H1 (cell line): ENCODE measurements at regions not wholly inside any gene's neighbourhood (a gene's known extent, or its start where the extent isn't known, plus 50 kb on each side); places are given as distances from the start of the nearest gene placed in this dataset.

Experiments
- CTCF ChIA-PET: fragments of 300-600 bp; sonication (Branson Sonifier 250); formaldehyde crosslinking; loops from one replicate; lab custom pipeline; 2021; ENCODE audit not compliant: partially characterized antibody; lab: Charles Lee
- POLR2A ChIA-PET: fragments of 300-600 bp; sonication (Branson Sonifier 250); formaldehyde crosslinking; loops from one replicate; lab custom pipeline; 2021; ENCODE audit warnings: inconsistent platforms; ENCODE audit not compliant: partially characterized antibody; lab: Charles Lee
- DNase-seq, 2 experiments: peaks; one replicate each; pipeline versions ENCODE4 v3.0.0 to v3.0.0-alpha.2; 2010 to 2022; ENCODE audit warnings: low spot score in 2 of 2, low read depth in 1 of 2, mixed read lengths in 1 of 2
- FAIRE-seq: peaks from 2 replicates; lab custom pipeline; 2011; peaks lifted over from hg19 to GRCh38; lab: Jason Lieb, UNC
- H2AFZ ChIP-seq: 2 replicates; pipeline ENCODE4 v1.8.1; 2012; ENCODE audit warnings: low read length, inconsistent platforms
- H2AK5ac ChIP-seq: 2 replicates; pipeline ENCODE4 v1.6.1; 2013; ENCODE audit warnings: low read depth, low read length
- H2BK120ac ChIP-seq: replicated peaks from 2 replicates; pipeline ENCODE3; 2013; ENCODE audit warnings: low read depth, low read length, inconsistent platforms
- H2BK12ac ChIP-seq: 2 replicates; pipeline ENCODE4 v1.6.1; 2013; ENCODE audit warnings: low read depth, low read length
- H2BK15ac ChIP-seq: 2 replicates; pipeline ENCODE4 v1.6.1; 2013; ENCODE audit warnings: low read length
- H2BK20ac ChIP-seq: 2 replicates; pipeline ENCODE4 v1.6.1; 2013; ENCODE audit warnings: low read length
- H2BK5ac ChIP-seq: 2 replicates; pipeline ENCODE4 v1.6.1; 2013; ENCODE audit warnings: low read depth, low read length
- H3K14ac ChIP-seq: 2 replicates; pipeline ENCODE4 v1.6.1; 2013; ENCODE audit warnings: inconsistent platforms; ENCODE audit not compliant: insufficient read length
- H3K18ac ChIP-seq: 2 replicates; pipeline ENCODE4 v1.6.1; 2013; ENCODE audit warnings: low read length; ENCODE audit errors: extremely low read depth
- H3K23ac ChIP-seq: 2 replicates; pipeline ENCODE4 v1.6.1; 2013; ENCODE audit warnings: inconsistent platforms; ENCODE audit not compliant: insufficient read length
- H3K23me2 ChIP-seq: 2 replicates; pipeline ENCODE4 v1.6.1; 2013; ENCODE audit warnings: low read depth, low read length
- H3K27ac ChIP-seq: 2 replicates; pipeline ENCODE4 v1.6.1; 2011; ENCODE audit warnings: low read depth, low read length, inconsistent platforms
- H3K27me3 ChIP-seq, 4 experiments: replicated peaks in 1 of 4; 1 replicate in 1 of 4; 2 replicates in 3 of 4; pipeline versions ENCODE4 v1.6.1 to v1.8.1; 2011 to 2013; ENCODE audit warnings: low read length in 3 of 4, mild to moderate bottlenecking in 3 of 4, inconsistent platforms in 2 of 4, mixed read lengths in 2 of 4, moderate library complexity in 1 of 4; ENCODE audit not compliant: control insufficient read depth in 3 of 4, insufficient read depth in 3 of 4; ENCODE audit errors: extremely low read depth in 1 of 4
- H3K36me3 ChIP-seq, 4 experiments: 2 replicates each; pipeline versions ENCODE4 v1.6.1 to v1.8.1; 2011 to 2013; ENCODE audit warnings: mild to moderate bottlenecking in 4 of 4, low read length in 3 of 4, moderate library complexity in 2 of 4, control low read depth in 1 of 4, inconsistent platforms in 1 of 4; ENCODE audit not compliant: insufficient read depth in 4 of 4, control insufficient read depth in 2 of 4
- H3K4ac ChIP-seq: replicated peaks from 2 replicates; pipeline ENCODE3; 2013; ENCODE audit warnings: low read length, low read depth, mixed read lengths, inconsistent platforms; ENCODE audit not compliant: insufficient read length
- H3K4me1 ChIP-seq, 4 experiments: replicated peaks in 1 of 4; 1 replicate in 1 of 4; 2 replicates in 3 of 4; pipeline versions ENCODE4 v1.6.1 to v1.8.1; 2011 to 2013; ENCODE audit warnings: low read length in 3 of 4, inconsistent platforms in 2 of 4, mixed read lengths in 1 of 4; ENCODE audit not compliant: insufficient read depth in 4 of 4, control insufficient read depth in 3 of 4
- H3K4me2 ChIP-seq, 2 experiments: 2 replicates each; pipeline versions ENCODE4 v1.6.1 to v1.8.1; 2011 to 2013; ENCODE audit warnings: low read depth in 2 of 2, low read length in 2 of 2, control low read depth in 1 of 2, inconsistent platforms in 1 of 2, mild to moderate bottlenecking in 1 of 2; ENCODE audit not compliant: insufficient read depth in 1 of 2
- H3K4me3 ChIP-seq, 4 experiments: fragments of 200-600, 300-600 bp in 1 of 4; sonication (generic), shearing (Covaris generic), sonication (Bioruptor Twin) in 1 of 4; 2 replicates each; pipeline versions ENCODE4 v1.5.1 to v1.8.1; 2011 to 2016; ENCODE audit warnings: low read length in 4 of 4, low read depth in 3 of 4, control low read depth in 2 of 4, inconsistent platforms in 2 of 4, mild to moderate bottlenecking in 2 of 4, mixed read lengths in 1 of 4, moderate library complexity in 1 of 4; ENCODE audit not compliant: insufficient read depth in 2 of 4; ENCODE audit errors: extremely low read depth in 1 of 4
- H3K56ac ChIP-seq: replicated peaks from 2 replicates; pipeline ENCODE3; 2013; ENCODE audit warnings: low read depth, mild to moderate bottlenecking, mixed read lengths, low read length, inconsistent platforms; ENCODE audit not compliant: insufficient read length
- H3K79me1 ChIP-seq: 2 replicates; pipeline ENCODE4 v1.6.1; 2013; ENCODE audit warnings: low read depth, low read length, control low read depth
- H3K79me2 ChIP-seq, 2 experiments: 2 replicates each; pipeline versions ENCODE4 v1.6.1 to v1.8.1; 2012 to 2013; ENCODE audit warnings: low read length in 2 of 2, mild to moderate bottlenecking in 2 of 2, inconsistent platforms in 1 of 2; ENCODE audit not compliant: insufficient read depth in 2 of 2, control insufficient read depth in 1 of 2
- H3K9ac ChIP-seq, 4 experiments: replicated peaks in 1 of 4; 1 replicate in 1 of 4; 2 replicates in 3 of 4; pipeline versions ENCODE4 v1.6.1 to v1.8.1; 2011 to 2013; ENCODE audit warnings: low read depth in 3 of 4, low read length in 3 of 4, control low read depth in 2 of 4, mild to moderate bottlenecking in 2 of 4, moderate library complexity in 2 of 4, inconsistent platforms in 1 of 4; ENCODE audit errors: extremely low read depth in 1 of 4
- H3K9me3 ChIP-seq, 2 experiments: 2 replicates each; pipeline versions ENCODE4 v1.6.1 to v1.8.1; 2012 to 2013; ENCODE audit warnings: mild to moderate bottlenecking in 2 of 2, moderate library complexity in 2 of 2, control low read depth in 1 of 2, inconsistent platforms in 1 of 2, low read depth in 1 of 2, low read length in 1 of 2, mixed read lengths in 1 of 2; ENCODE audit not compliant: insufficient read depth in 2 of 2
- H4K20me1 ChIP-seq, 2 experiments: replicated peaks in 1 of 2; 2 replicates each; pipeline versions ENCODE3 to v1.8.1; 2011 to 2013; ENCODE audit warnings: inconsistent platforms in 2 of 2, low read length in 2 of 2, mild to moderate bottlenecking in 1 of 2; ENCODE audit not compliant: insufficient read depth in 2 of 2, control insufficient read depth in 1 of 2
- H4K5ac ChIP-seq: 2 replicates; pipeline ENCODE4 v1.6.1; 2013; ENCODE audit warnings: low read length, low read depth, mixed read lengths, inconsistent platforms; ENCODE audit not compliant: insufficient read length
- H4K8ac ChIP-seq: 2 replicates; pipeline ENCODE4 v1.8.0; 2013; ENCODE audit warnings: mild to moderate bottlenecking, moderate library complexity, low read length, inconsistent platforms; ENCODE audit not compliant: insufficient read depth; ENCODE audit errors: extremely low read depth
- H4K91ac ChIP-seq: replicated peaks from 2 replicates; pipeline ENCODE3; 2013; ENCODE audit warnings: low read length, mixed read lengths, inconsistent platforms; ENCODE audit not compliant: insufficient read length
- POLR2A ChIP-seq, 2 experiments: IDR thresholded peaks; 1 replicate in 1 of 2; 2 replicates in 1 of 2; pipeline ENCODE4 v1.6.1; 2011; ENCODE audit warnings: low read depth in 2 of 2, low read length in 2 of 2, mild to moderate bottlenecking in 2 of 2; ENCODE audit errors: control extremely low read depth in 1 of 2
- TEAD4 ChIP-seq: IDR thresholded peaks from 2 replicates; pipeline ENCODE4 v1.6.1; 2012; ENCODE audit warnings: low read depth, low read length, inconsistent platforms, mixed read lengths
- WGBS, 2 experiments: shearing (Covaris generic) in 1 of 2; methylation state at CpG; one replicate each; pipeline versions ENCODE4 v1.1.6 to v1.1.7; 2013 to 2015; ENCODE audit warnings: low lambda C conversion rate in 2 of 2, mixed read lengths in 2 of 2, inconsistent platforms in 1 of 2, low coverage in 1 of 2, missing lambda C conversion rate in 1 of 2; ENCODE audit not compliant: insufficient replicate concordance in 2 of 2, insufficient coverage in 1 of 2, insufficient read length in 1 of 2; ENCODE audit errors: extremely low coverage in 1 of 2, missing lambda C conversion rate in 1 of 2; 5-methylcytosine and 5-hydroxymethylcytosine counted together
- TF ChIP-seq, protein P1 (sequence below): IDR thresholded peaks from 2 replicates; pipeline ENCODE4 v1.6.1; 2011; ENCODE audit warnings: low read depth, mild to moderate bottlenecking, low read length; ENCODE audit not compliant: insufficient read depth

DNA sequence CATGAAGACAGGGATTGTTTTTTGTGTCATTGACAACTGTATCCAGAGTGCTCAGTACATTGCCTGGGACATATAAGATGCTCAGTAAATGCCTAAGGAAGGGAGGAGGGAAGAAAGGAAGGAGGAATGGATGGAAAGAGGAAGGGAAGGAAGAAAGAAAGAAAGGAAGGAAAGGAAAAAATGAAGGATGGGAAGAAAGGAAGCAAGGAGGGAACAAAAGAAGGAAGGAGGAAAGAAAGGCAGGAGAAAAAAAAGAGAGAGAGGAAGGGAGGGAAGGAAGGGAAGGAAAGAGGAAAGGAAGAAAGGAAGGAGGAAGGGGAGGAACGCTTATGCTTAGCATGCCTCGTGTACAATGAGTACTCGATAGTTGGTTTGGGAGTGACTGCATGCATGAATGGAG is 514.7 kb downstream of the RPS24 start:
- H3K14ac ChIP-seq = no peak overlapping the region
- H4K5ac ChIP-seq = no peak overlapping the region
- H2BK15ac ChIP-seq = no peak overlapping the region; the same call in 1 of the 2 replicates
- no peak overlapping the region for H4K8ac ChIP-seq
- H3K4me3 ChIP-seq = no peak overlapping the region
- no peaks in the 10 kb centered on the region for H3K79me1 ChIP-seq
- no peak overlapping the region for H2AFZ ChIP-seq
- H3K23ac ChIP-seq = no peak overlapping the region
- H3K4me2 ChIP-seq = no peak overlapping the region
- H2BK12ac ChIP-seq = no peak overlapping the region
- H3K27me3 ChIP-seq = peaks cover 0 to 3% (median 0%) of the 10 kb centered on the region in 4 experiments; a peak in 1 of 7 replicates
- no peaks in the 10 kb centered on the region for H3K9me3 ChIP-seq
- no peaks in the 10 kb centered on the region for H3K23me2 ChIP-seq
- H2BK20ac ChIP-seq = no peak overlapping the region
- no peaks in the 10 kb centered on the region for H4K20me1 ChIP-seq
- 88% methylated on average over 3 of the region's 3 CpGs; no CpG with 5 or more reads in 1 of the 2 experiments for WGBS, 2 experiments
- no peak overlapping the region for H4K91ac ChIP-seq
- no peak overlapping the region for H3K56ac ChIP-seq
- FAIRE-seq (no peak), DNase-seq (no peak)
- no peak overlapping the region for H3K18ac ChIP-seq
- peaks cover 18 to 25% (median 22%) of the 10 kb centered on the region in 4 experiments for H3K4me1 ChIP-seq
- no peak overlapping the region for H2BK120ac ChIP-seq
- H3K9ac ChIP-seq = no peak overlapping the region
- H3K79me2 ChIP-seq = no peaks in the 10 kb centered on the region
- no peaks in the 10 kb centered on the region for H3K36me3 ChIP-seq
- no peak overlapping the region for H3K4ac ChIP-seq
- no peak overlapping the region for H2AK5ac ChIP-seq
- POLR2A ChIA-PET = no interaction called here
- CTCF ChIA-PET = interaction anchor here (1.1 kb wide), 1 partner anchor 57 kb away, joined by 3 read pairs; no protein-coding TSS in a partner anchor
- no peak overlapping the region for H3K27ac ChIP-seq
- no peak overlapping the region for H2BK5ac ChIP-seq
- no peak for TF ChIP-seq TEAD4
- TF ChIP-seq POLR2A (IDR thresholded peaks at IDR 0.05; ENCODE audit: control extremely low read depth in 1 of 2, low read depth in 2 of 2, low read length in 2 of 2) = no peak
- TF ChIP-seq, protein P1, sequence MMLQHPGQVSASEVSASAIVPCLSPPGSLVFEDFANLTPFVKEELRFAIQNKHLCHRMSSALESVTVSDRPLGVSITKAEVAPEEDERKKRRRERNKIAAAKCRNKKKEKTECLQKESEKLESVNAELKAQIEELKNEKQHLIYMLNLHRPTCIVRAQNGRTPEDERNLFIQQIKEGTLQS = no peak
- TF ChIP-seq, all 59 proteins: peak for 0
